ENCODE measurements at regions not wholly inside any gene's neighbourhood (a gene's known extent, or its start where the extent isn't known, plus 50 kb on each side); places are given as distances from the start of the nearest gene placed in this dataset.

DNA sequence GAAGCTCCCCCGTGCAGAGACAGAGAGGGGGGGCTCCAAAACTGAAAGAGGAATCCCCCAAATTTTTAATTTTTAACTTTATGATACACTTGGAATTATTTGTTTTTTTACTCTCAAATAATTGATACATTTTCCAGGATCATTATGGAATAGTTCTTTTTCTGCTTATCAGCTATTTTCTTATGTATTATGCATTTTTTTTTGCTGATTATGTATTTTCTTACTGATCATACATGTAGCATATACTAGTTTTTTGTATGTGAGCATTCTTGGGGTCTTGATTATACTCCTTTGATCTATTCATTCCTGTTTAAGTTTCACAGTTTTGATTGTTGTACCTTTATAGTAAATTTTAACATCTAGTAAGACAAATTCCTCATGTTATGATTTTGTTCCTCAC is 55.5 kb upstream of the LDHB start:
- peak; percentile 5 for FAIRE-seq

DNA sequence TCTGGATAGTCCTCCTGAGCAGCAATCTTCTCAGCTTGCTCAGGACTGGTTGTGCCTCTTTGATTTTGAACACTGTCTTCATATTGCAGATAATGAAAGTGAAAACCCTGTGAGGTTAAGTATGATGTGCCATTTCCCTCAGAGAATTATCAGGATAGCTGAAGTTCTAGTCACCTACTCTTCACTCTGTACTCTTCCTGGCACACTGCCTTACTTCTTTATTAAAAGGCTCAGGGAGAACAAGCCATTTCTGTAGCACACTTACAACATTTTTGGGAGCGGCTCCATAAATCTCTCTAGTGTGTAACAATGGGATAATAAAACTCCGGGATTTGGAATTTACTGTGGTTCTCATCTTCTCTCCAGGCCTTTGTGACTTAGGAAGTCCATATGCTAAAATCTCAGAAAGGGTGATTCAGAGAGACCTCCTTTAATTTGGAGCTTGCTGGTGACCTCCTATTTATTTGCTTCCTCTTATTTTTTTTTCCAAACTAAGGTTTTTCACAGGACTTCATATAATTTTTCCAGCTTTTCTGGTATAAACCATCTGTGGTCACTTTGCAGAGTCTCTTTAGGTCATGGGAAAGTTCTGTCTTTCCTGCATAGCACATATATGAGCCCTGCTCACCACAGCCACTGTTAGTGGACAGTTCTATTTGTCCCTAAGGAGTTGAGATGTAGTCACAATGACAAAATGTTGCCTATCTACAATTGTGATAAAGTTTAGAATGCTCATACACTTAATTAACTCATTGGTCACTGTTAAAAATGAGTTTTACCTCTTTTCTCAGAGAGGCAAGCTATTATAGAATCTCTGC is 53.5 kb upstream of the LDHB start:
- FAIRE-seq: no peak

Measured in colon (tissue), 2 donors.